Fibroblast of lung (primary cell): ENCODE measurements at regions not wholly inside any gene's neighbourhood (a gene's known extent, or its start where the extent isn't known, plus 50 kb on each side); places are given as distances from the start of the nearest gene placed in this dataset.

Experiments used
- DNase-seq, 2 donors: peaks; one replicate each; pipeline versions ENCODE4 v3.0.0 to v3.0.0-alpha.2; 2010; ENCODE audit warnings: low read depth in 2 of 2
- H2AFZ ChIP-seq: 2 replicates; pipeline ENCODE4 v1.5.1; 2012; ENCODE audit warnings: low read length, control low read depth, inconsistent platforms
- H3K27ac ChIP-seq: 2 replicates; pipeline ENCODE4 v1.5.1; 2011; ENCODE audit warnings: low read length, control low read depth; ENCODE audit not compliant: insufficient read depth
- H3K27me3 ChIP-seq: 2 replicates; pipeline ENCODE4 v1.5.1; 2011; ENCODE audit warnings: mild to moderate bottlenecking, low read length; ENCODE audit not compliant: control insufficient read depth, insufficient read depth
- H3K36me3 ChIP-seq: 2 replicates; pipeline ENCODE4 v1.5.1; 2011; ENCODE audit warnings: low read length; ENCODE audit not compliant: control insufficient read depth, insufficient read depth
- H3K4me1 ChIP-seq: 2 replicates; pipeline ENCODE4 v1.5.1; 2011; ENCODE audit warnings: low read length; ENCODE audit not compliant: control insufficient read depth, insufficient read depth; ENCODE audit errors: extremely low read depth
- H3K4me2 ChIP-seq: 2 replicates; pipeline ENCODE4 v1.5.1; 2011; ENCODE audit warnings: low read length, control low read depth; ENCODE audit not compliant: insufficient read depth; ENCODE audit errors: extremely low read depth
- H3K4me3 ChIP-seq, 4 experiments: fragments of 200-600 bp in 1 of 4; sonication (generic) in 1 of 4; replicated peaks in 1 of 4; 2 replicates each; pipeline ENCODE4 v1.5.1; 2011 to 2016; ENCODE audit warnings: low read length in 4 of 4, low read depth in 3 of 4, mild to moderate bottlenecking in 3 of 4, control low read depth in 2 of 4, inconsistent platforms in 1 of 4, mixed read lengths in 1 of 4; ENCODE audit not compliant: insufficient read depth in 1 of 4; ENCODE audit errors: control extremely low read depth in 1 of 4
- H3K79me2 ChIP-seq: 2 replicates; pipeline ENCODE4 v1.5.1; 2012; ENCODE audit warnings: mild to moderate bottlenecking, low read length, inconsistent platforms; ENCODE audit not compliant: control insufficient read depth, insufficient read depth
- H3K9ac ChIP-seq: 2 replicates; pipeline ENCODE4 v1.5.1; 2011; ENCODE audit warnings: mild to moderate bottlenecking, low read length, control low read depth; ENCODE audit not compliant: insufficient read depth
- H3K9me3 ChIP-seq: 2 replicates; pipeline ENCODE4 v1.5.1; 2012; ENCODE audit warnings: low read depth, low read length; ENCODE audit not compliant: control insufficient read depth, insufficient read depth
- H4K20me1 ChIP-seq: 2 replicates; pipeline ENCODE4 v1.5.1; 2011; ENCODE audit warnings: low read length; ENCODE audit not compliant: control insufficient read depth, insufficient read depth; ENCODE audit errors: extremely low read depth
- EZH2 ChIP-seq: IDR thresholded peaks from 2 replicates; pipeline ENCODE4 v1.5.1; 2012; ENCODE audit warnings: low read length, control low read depth, mild to moderate bottlenecking; ENCODE audit errors: missing control alignments
- TF ChIP-seq, protein P1 (sequence below), 2 donors: IDR thresholded peaks in 1 of 2; conservative IDR thresholded peaks in 1 of 2; 1 replicate in 1 of 2; 2 replicates in 1 of 2; pipeline ENCODE4 v1.5.1; 2011 to 2012; ENCODE audit warnings: low read length in 2 of 2, control low read depth in 1 of 2, inconsistent platforms in 1 of 2, low read depth in 1 of 2, mild to moderate bottlenecking in 1 of 2

DNA sequence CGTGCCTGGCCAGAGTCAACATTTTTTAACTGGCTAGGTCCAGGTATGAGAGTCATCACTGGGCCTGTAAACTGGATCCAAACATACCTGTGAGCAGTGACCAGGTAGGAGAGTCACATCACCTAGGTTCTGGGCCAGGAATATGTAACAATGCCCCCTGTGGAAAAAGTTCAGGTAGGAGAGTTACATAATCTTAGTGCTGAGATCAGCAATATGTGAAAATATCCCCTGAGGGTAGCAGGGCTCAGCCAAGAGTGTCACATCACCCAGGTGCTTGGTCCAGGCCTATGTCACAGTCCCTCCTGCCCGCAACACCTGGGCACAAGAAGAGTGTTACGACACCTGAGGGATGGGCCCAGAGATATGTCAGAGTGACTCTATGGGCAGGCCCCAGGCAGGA, 2104.7 kb downstream of the TP53TG3F start:
- Histone ChIP-seq H3K9me3 (no peaks in the 10 kb centered on the region), H3K9ac (no peak overlapping the region), H3K4me1 (no peaks in the 10 kb centered on the region), H4K20me1 (no peaks in the 10 kb centered on the region), H3K27ac (no peak overlapping the region), H3K4me3 (no peak overlapping the region), H3K79me2 (no peaks in the 10 kb centered on the region), H3K4me2 (no peak overlapping the region), H2AFZ (no peak overlapping the region), H3K27me3 (no peaks in the 10 kb centered on the region), H3K36me3 (no peaks in the 10 kb centered on the region)
- DNase-seq = no peak
- TF ChIP-seq EZH2 = no peak
- TF ChIP-seq, protein P1, sequence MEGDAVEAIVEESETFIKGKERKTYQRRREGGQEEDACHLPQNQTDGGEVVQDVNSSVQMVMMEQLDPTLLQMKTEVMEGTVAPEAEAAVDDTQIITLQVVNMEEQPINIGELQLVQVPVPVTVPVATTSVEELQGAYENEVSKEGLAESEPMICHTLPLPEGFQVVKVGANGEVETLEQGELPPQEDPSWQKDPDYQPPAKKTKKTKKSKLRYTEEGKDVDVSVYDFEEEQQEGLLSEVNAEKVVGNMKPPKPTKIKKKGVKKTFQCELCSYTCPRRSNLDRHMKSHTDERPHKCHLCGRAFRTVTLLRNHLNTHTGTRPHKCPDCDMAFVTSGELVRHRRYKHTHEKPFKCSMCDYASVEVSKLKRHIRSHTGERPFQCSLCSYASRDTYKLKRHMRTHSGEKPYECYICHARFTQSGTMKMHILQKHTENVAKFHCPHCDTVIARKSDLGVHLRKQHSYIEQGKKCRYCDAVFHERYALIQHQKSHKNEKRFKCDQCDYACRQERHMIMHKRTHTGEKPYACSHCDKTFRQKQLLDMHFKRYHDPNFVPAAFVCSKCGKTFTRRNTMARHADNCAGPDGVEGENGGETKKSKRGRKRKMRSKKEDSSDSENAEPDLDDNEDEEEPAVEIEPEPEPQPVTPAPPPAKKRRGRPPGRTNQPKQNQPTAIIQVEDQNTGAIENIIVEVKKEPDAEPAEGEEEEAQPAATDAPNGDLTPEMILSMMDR (conservative IDR thresholded peaks at IDR 0.05 in 1 of 2, IDR thresholded peaks at IDR 0.05 in 1 of 2; ENCODE audit: low read depth in 1 of 2, low read length in 2 of 2) = no peak

DNA sequence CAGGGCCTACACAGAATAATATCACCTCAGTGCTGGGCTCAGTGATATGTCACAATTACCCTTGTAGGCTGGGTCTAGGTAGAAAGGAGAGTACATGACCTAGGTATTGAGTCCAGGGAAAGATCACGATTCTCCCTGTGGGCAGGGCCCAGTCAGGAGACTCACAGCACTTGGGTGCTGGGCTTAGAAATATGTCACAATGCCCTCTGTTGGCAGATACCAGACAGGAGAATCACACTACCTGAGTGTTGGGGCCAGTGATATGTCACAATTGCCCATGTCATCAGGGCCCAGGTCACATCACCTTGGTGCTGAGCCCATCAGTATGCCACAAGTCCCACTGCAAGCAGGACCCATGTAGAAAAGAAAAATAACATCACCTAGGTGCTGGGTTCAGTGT, 2105.5 kb downstream of the TP53TG3F start:
- no peaks in the 10 kb centered on the region for H3K36me3 ChIP-seq
- H3K4me2 ChIP-seq = no peak overlapping the region
- no peak for DNase-seq
- H3K9ac ChIP-seq = no peak overlapping the region
- TF ChIP-seq, protein P1 (conservative IDR thresholded peaks at IDR 0.05 in 1 of 2, IDR thresholded peaks at IDR 0.05 in 1 of 2; ENCODE audit: low read depth in 1 of 2, low read length in 2 of 2) = no peak
- no peak for TF ChIP-seq EZH2
- no peak overlapping the region for H2AFZ ChIP-seq
- no peak overlapping the region for H3K27ac ChIP-seq
- H3K4me1 ChIP-seq = no peaks in the 10 kb centered on the region
- H3K9me3 ChIP-seq = no peaks in the 10 kb centered on the region
- H3K79me2 ChIP-seq = no peaks in the 10 kb centered on the region
- H3K4me3 ChIP-seq = no peak overlapping the region
- H4K20me1 ChIP-seq = no peaks in the 10 kb centered on the region
- H3K27me3 ChIP-seq = no peaks in the 10 kb centered on the region

DNA sequence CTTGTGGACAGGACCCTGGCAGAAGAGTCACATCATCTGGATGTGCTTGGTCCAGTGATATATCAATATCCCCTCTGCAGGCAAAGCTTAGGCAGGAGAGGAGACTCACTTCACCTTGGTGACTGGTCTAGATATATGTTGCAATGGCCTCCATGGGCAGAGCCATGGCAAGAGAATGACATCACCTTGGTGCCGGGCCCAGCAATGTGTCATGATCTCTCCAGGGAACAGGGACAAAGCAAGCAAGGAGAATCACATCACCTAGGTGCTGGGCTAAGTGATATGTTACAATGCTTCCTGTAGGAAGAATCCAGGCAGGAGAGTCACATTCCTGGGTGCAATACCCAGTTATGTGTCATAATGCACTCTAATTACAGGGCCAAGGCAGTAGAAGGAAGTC, 2106.2 kb downstream of the TP53TG3F start:
- Histone ChIP-seq H3K79me2 (no peaks in the 10 kb centered on the region), H3K9ac (no peak overlapping the region), H3K4me3 (no peak overlapping the region), H4K20me1 (no peaks in the 10 kb centered on the region), H2AFZ (no peak overlapping the region), H3K27ac (no peak overlapping the region), H3K36me3 (no peaks in the 10 kb centered on the region), H3K27me3 (no peaks in the 10 kb centered on the region), H3K4me2 (no peak overlapping the region), H3K4me1 (no peaks in the 10 kb centered on the region), H3K9me3 (no peaks in the 10 kb centered on the region)
- no peak for TF ChIP-seq EZH2
- TF ChIP-seq, protein P1 (conservative IDR thresholded peaks at IDR 0.05 in 1 of 2, IDR thresholded peaks at IDR 0.05 in 1 of 2; ENCODE audit: low read depth in 1 of 2, low read length in 2 of 2) = no peak
- no peak for DNase-seq
